ENCODE measurements at regions not wholly inside any gene's neighbourhood (a gene's known extent, or its start where the extent isn't known, plus 50 kb on each side); places are given as distances from the start of the nearest gene placed in this dataset.

DNA sequence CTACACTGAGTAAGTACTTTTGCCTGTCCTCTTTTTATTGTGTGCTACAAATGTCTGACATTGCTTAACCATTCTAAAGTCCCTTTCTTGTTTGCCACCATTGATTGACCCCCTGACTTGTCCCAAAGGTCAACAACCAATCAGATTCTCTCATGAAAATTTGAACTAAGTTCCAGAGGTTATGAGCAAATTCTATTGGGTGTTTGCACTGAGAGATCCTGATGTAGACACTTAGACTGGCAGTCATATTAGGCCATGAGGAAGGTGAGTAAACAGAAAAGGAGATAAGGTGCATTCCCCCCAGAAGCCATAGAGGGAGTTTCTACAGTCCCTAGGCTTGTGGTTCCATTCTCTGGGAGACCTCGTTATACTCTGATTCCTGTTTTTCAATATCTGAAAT is 101.3 kb upstream of the E2F8 start:
- no peak for DNase-seq (ENCODE audit: low read depth in 3 of 3, low spot score in 1 of 3)

DNA sequence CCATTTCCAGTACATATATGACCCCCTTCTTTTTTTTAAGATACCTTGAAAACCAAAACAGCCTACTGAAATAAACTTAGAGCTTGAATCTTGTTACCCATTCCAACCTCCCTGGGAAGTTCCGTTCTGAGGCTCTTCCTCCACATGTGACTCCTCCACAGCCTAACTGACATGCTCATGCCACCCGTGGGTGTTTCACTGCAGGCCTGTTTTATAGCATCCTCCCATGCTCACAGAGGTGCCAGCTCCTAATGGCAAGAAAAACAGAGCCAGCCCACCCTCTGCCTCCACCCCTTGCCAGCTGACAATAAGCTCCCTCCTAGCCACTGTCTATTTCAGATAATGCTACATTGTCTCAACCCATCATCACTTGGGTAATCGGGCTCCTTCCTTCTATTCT is 97.6 kb upstream of the E2F8 start:
- no peak for DNase-seq (ENCODE audit: low read depth in 3 of 3, low spot score in 1 of 3)

DNA sequence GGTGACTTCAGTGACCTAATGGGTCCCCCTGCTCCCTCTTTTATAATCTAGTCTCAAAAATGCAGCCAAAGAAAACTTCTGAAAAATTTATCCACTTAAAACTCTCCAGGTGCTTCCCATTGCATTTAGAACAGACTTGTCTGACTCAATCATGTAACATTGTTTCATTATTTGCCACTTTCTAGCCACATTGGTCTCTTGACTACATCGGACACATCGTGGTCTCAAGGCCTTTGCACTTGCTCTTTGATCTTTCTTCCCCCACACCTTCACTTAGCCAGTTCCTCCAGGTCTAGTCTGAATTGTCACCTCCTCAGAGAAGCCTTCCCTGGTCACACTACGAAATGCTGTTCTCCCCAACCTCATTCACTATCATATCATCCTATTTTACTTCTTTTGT is 97.0 kb upstream of the E2F8 start:
- no peak for DNase-seq (ENCODE audit: low read depth in 3 of 3, low spot score in 1 of 3)

DNA sequence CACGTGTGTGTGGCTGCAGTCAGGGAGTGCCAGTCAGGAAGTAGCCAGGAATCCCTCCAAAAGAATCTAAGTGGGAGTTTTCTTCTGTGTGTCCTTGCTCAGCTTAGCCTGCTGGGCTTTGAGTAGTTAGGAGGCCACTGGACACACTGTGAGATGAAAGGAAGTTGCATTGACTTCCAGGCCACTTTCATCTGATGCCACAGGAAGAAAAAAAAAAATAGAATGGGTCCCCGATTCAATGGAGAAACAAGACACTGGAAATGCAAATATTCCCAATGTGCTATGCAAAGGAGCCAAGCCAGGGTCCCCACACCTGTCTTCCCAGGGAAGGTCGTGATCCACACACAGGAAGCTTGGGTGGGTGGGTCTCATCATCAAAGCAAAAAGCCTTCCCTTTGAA is 95.6 kb upstream of the E2F8 start:
- no peak for DNase-seq (ENCODE audit: low read depth in 3 of 3, low spot score in 1 of 3)

DNA sequence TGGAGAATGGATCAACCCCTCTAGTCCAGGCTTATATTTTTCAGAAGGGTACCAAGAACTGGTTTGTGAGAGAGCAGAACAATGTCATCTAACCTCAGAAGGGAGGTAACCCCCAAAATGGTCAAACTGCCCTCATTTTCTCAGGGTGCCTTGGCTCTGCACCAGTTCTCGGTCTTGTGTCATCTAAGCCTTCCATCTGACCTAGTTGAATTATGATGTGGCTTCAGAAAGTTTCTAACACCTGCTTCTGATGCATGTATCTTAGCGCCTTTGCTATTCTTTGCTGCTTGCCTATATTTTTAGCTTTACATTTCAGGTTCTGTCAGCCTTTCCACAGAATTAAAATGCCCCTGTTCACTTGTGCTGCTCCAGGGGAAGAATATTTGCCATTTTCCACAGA is 91.7 kb upstream of the E2F8 start:
- no peak for DNase-seq (ENCODE audit: low read depth in 3 of 3, low spot score in 1 of 3)

DNA sequence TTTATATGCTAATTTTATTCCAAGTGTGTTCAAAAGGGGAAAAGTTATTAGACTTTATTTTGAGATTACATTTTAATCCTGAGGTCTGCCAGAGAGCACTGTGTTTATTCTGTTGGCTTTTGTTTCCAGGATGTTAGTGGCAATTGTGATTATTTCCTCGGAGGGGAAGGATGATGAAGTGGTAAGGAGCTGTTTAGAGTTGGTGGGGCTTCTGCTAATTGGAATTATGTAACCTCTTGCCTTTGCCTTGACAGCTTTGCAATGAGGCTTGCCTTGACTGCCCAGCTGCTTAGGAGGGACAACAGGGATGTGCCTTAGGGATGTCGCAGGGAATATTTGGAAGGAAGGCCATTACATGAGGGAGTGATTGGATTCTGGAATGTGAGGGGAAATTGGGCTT is 89.7 kb upstream of the E2F8 start:
- no peak for DNase-seq (ENCODE audit: low read depth in 3 of 3, low spot score in 1 of 3)

DNA sequence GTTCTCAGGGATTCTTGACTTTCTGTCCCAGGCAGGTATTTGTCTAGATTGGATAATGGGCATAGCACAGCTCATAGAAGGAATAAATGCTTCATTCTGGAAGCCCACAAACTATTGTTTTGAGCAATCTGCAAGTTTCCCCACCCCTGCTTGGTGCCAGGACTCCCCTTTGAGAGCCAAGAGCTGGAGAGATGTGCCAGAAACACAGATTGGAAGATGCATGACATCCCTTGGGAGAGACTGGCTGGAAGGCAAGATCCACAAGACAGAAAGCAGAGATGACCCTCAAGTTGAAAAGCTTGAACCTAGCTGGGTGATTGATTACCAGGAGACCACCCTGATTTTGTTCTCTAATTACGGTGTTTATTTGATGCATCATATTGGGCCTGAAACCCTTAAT is 89.2 kb upstream of the E2F8 start:
- no peak for DNase-seq (ENCODE audit: low read depth in 3 of 3, low spot score in 1 of 3)

DNA sequence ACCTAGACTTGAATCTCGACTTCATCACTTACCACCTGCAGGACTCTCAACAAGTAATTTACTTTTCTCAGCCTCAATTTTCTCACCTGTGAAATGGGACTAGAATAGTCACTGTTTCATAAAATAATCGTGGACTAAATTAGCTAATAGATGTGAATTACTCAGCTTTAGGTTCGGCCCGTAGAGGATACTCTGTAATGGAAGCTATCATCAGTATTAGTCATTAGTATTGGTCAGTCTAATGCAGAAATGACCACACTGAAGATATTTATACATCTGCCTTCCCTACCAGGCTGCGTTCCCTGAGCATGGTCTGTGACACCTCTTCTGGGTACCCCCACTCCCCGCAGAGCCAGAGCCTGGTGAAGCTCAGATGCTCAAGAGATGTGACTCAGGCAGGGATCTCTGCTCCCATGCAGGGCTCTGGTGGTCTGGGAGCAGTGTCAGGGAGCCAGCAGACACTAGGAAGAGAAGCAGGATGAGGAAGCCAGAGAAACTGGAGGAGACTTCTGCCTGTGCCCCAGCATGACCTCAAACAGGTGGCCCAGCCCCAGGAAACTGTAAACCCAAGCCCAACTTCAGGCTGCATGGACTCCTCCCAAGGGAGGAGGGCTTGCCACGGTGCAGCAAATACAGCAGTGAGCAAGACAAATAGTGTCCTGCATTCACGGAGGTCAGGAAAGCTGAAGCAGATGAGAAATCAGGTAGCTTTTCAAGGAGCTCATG is 88.0 kb upstream of the E2F8 start:
- no peak for DNase-seq (ENCODE audit: low read depth in 3 of 3, low spot score in 1 of 3)

DNA sequence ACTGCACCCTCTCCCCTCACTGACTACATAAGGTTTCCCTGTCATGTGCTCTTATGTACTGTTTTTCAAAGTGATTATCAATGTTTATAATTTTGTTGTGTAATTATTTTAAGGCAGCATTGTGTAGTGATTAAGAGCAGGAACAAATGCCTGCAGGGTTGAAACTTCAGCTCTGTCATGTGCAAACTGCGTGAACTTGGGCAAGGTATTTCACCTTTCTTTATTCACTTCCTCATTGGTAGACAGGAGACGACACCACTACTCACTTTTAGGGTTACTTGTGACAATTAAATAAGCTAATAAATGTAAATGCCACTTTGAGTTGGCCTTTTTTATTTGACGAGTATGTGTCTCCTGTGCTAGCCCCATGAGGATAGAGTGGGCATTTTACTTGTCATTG is 86.5 kb upstream of the E2F8 start:
- DNase-seq (ENCODE audit: low read depth in 3 of 3, low spot score in 1 of 3), result no peak

DNA sequence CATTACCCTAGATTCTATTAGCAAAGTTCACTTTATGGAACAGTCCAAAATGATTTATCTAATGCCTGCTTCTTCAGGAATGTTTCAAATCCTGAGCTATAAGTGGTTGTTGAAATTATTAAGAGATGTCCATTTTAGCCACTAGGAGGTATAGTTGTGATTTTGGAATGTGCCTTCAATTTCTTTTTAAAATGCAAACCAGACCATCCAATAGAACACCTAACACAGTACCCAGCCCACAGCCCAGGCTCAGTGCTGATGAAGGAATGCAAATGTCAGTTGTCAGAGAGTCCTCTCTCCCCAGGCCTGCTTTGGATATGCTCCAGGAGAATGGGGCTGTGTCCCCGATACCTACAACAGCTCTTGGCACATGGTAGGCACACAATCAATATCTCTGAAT is 85.8 kb upstream of the E2F8 start:
- no peak for DNase-seq (ENCODE audit: low read depth in 3 of 3, low spot score in 1 of 3)

DNA sequence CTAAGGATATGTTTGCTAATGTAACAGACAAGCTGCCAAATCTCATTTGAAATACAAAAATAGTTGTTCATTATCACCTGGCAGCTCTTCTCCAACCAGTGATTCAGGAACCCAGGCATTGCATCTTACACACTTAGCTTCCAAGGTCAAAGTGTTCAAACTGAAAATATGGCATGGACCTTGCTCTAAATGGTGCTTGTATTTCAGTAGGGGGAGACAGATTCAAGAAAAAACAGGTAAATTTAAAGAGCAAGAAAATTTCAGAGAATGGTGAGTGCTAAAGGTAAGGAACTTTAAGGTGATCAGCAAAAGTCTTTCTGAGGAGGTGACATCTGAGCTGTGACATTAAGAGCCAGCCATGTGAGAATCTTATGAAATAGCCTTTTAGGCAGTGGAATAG is 82.8 kb upstream of the E2F8 start:
- no peak for DNase-seq (ENCODE audit: low read depth in 3 of 3, low spot score in 1 of 3)

DNA sequence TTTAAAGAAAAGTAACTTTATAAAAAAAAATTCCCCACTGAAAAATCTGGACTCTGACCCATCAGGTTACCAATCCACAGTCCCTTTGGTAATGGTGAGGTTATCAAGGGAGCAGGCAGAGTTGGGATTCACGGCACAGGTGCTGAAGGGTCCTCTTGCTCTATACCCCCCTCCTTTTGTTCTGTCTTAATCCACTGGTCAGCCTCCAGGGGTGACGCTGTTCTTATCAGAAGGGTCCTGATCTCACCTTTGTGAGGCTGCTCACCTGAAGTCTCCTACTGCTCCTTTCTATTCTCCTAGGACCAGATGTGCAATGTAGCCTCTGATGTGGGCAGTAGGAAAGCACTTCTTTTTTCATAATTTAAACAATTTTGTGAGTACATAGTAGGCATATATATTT is 80.6 kb upstream of the E2F8 start:
- no peak for DNase-seq (ENCODE audit: low read depth in 3 of 3, low spot score in 1 of 3)

DNA sequence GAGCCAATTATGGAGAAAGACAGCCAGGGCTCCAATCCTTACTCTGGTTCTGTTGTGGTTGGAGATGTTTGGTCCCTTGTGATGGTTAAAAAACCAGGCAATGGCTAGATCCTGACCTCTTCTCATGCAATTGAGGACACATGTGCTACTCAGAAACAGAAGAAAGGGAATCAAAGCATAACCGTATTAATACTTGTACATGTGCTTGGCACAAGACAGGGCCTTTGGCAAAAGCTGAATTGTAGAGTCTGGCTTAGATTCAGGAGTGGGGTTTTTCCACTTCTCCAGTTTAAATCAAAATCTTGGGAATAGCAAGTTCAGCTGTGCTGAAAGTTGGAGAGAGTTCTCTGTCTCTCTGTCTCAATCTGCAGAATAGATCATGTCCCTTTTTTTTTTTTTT is 80.1 kb upstream of the E2F8 start:
- no peak for DNase-seq (ENCODE audit: low read depth in 3 of 3, low spot score in 1 of 3)

DNA sequence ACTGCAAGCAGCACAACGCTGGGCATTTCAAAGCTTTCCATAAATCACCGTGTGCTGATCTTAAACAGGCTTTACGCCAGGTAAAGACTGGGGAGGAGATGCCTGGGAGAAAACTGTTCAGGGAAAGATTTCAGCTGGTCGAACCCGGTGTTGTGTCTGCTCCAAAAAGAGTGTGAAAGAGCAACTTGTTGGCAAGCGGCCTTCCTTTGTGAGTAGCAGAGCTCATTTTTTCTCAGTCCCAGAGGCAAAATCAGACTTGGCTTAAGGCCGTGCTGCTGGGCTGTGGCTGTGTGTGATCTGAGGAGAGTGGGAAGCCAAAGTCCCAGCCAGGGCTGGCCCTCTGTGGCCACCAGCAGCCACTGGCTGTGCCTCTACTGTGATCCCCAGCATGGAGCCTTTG is 75.7 kb upstream of the E2F8 start:
- DNase-seq (ENCODE audit: low read depth in 3 of 3, low spot score in 1 of 3), result no peak

DNA sequence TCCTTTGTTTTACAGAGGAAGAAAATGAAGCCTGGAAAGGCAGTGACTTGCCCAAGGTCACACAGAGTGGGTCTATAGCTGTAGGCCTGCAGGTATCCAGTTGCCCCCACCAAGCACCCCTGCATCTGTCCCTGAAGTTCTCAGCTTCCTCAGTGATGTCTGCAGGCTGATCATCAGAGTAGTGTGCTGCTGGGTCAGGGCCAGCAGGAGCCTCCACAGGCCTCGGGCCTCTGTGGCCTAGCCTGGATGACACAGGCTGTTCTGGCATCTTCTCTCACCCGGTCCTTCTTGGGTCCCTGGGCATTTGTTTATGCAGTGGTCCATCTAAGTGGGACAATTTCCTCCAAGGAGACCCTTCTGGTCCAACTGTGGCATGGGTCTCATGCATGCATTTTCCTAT is 74.8 kb upstream of the E2F8 start:
- no peak for DNase-seq (ENCODE audit: low read depth in 3 of 3, low spot score in 1 of 3)

DNA sequence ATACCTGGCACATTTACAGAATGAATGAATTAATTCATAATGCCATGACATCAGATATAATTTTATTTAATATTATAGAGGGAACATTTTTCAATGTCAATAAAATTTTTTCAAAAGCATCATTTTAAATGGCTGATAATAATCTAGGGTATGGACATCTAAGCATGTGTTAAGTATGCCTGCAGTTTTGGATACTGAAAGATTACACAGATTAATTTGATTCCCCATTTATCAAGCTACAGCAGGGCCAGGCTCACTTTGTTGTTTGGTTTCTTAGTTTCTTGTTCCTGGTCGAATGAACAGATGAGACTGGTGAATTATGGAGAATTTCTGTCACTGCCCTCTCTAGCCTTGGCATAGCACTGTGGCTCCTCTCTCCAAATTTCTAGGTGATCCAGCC is 72.4 kb upstream of the E2F8 start:
- no peak for DNase-seq (ENCODE audit: low read depth in 3 of 3, low spot score in 1 of 3)

DNA sequence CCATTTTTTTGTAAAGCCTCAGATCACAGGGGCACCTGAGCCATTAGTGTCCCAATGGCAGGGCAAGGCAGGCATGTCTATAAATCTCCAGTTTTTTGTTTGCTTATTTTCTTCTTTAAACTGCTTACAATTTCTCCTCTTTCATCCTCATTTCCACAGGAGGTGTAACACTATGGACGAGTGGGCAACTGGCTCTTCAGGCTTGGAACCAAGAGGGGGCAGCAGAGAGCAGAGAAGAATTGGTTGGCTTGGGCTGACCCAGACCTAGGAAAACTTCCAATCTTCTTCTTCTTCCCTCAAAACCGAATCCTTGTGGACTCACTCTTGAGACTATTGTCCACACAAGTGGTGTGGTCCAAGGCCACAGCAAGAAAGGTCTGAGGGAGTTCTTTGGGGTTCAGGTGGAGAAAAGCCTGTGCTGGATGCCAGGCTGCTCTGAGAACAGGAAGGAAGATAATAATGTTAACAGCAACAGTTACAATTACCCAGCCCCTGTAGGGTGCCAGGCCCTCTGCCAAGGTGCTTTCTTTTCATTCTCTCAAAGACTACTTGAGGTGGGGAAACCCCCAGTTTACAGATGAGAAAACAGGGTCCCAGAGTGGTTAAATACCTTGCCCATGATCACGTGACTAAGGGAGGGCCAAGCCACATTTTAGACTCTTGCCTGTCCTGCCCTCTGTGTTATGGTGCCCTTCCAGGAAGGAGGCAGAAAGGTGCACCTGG is 70.7 kb upstream of the E2F8 start:
- DNase-seq (ENCODE audit: low read depth in 3 of 3, low spot score in 1 of 3), result no peak

DNA sequence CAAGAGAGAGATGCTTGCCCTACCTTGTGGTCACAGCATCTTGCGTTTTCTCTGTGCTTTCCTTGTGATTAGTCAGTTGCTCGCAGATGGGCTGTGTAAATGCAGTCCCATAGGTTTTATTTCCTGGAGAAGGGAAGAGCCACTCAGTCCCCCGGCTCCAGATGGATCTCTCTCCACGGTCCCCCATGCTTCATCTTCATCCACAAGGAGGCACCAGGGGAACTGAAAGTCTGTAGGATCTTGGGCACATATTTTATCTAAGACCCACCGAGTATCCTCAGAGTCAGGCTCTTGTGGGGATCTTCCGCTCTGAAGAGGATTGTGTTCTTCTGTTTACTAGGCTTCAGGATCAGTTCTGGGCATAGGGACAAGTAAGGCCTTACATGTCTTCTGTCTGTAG is 66.8 kb upstream of the E2F8 start:
- no peak for DNase-seq (ENCODE audit: low read depth in 3 of 3, low spot score in 1 of 3)

DNA sequence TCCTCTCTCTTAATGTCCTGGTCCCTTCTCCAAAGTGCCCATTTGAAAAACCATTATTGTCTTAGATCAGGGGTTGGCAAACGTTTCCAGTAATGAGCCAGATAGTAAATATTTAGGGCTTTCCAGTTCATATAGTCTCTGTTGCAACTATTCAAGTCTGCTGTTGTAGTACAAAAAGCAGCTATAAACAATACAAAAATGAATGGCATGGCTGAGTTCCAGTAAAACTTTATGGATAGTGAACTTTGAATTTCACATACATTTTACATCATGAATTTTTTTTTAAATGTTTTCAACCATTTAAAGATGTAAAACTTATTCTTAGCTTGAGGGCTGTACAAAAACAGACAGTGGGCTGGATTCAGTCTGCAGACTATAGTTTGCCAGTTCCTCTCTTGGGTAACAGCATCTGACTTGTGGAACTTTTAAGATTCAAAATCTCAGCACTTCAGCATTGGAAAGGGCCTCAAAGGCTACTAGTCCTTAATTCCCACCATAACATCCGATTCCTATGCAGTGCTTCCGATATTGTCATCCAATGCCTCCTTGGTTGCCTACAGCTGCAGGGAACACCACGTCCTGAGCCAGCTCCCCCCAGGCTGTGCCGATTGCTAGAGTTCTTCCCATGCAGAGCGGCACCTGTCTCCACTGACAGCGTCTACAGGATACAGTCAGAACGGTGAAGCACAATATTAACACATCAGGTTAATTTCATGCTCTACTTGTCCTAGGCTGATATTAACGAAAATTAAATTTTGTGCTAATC is 65.6 kb upstream of the E2F8 start:
- no peak for DNase-seq (ENCODE audit: low read depth in 3 of 3, low spot score in 1 of 3)

DNA sequence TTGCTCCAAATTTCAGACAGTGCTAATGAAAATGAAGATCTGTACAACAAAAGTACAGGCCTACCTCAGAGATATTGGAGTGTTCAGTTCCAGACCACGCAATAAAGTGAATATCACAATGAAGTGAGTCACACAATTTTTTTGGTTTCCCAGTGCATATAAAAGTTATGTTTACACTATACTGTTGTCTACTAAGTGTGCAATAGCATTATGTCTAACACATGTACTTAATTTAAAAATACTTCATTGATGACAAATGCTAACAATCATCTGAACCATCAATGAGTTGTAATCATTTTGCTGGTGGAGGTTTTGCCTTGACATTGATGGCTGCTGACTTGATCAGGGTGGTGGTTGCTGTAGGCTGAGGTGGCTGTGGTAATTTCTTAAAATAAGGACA is 60.6 kb upstream of the E2F8 start:
- DNase-seq (ENCODE audit: low read depth in 3 of 3, low spot score in 1 of 3), result no peak

DNA sequence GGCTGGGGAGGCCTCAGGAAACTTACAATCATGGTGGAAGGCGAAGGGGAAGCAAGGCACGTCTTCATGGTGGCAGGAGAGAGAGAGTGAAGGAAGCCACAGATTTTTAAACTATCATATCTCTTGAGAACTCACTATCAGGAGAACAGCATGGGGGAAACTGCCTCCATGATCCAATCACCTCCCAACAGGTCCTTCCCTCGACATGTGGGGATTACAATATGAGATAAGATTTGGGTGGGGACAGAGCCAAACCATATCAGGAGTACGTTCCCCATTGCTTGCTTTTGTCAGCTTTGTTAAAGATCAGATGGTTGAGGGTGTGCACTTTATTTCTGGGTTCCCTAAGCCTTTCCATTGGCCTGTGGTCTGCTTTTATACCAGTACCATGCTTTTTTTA is 53.7 kb upstream of the E2F8 start:
- DNase-seq (ENCODE audit: low read depth in 3 of 3, low spot score in 1 of 3), result no peak

DNA sequence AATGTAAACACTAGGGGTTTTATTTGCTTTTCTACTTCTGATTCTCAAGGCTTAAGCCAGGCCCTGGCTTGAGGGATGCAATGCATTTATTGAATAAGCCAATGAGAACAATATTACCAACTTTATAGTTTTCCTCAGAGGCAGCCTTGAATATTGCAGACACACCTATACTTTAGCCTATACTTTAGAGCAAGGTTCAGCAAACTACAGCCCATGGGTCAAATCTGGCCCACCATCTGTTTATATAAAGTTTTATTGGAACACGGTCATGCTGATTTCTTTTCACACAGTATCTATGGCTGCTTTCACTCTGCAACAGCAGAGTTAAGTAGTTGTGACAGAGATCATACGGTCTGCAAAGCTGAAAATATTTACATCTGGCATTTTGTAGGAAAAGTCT is 50.3 kb upstream of the E2F8 start:
- no peak for DNase-seq (ENCODE audit: low read depth in 3 of 3, low spot score in 1 of 3)
